GM12878 (cell line): ENCODE measurements at regions not wholly inside any gene's neighbourhood (a gene's known extent, or its start where the extent isn't known, plus 50 kb on each side); places are given as distances from the start of the nearest gene placed in this dataset.

ENCODE experiments used
- ATAC-seq: fragments of 200-7000 bp; cut with Tn5 transposase; 3 replicates; pipeline ENCODE4 v1.9.1; 2020; ENCODE audit warnings: mild to moderate bottlenecking, moderate library complexity
- BruUV-seq: library from RNA; stranded (reverse); fragments of 400-500 nt; replicated peaks from 2 replicates; lab custom pipeline; 2021; lab: Mats Ljungman, UMichigan
- CTCF ChIA-PET: fragments of 300-600 bp; sonication (Branson Sonifier 250); formaldehyde crosslinking; extraction: SDS; loops from one replicate; lab custom pipeline; 2021; ENCODE audit warnings: inconsistent platforms; lab: Yijun Ruan, JAX
- POLR2A ChIA-PET: fragments of 350-600 bp; formaldehyde crosslinking; extraction: SDS; loops from one replicate; lab custom pipeline; 2021; ENCODE audit warnings: inconsistent platforms; lab: Charles Lee
- RAD21 ChIA-PET: fragments of 300-600 bp; sonication (Branson Sonifier 250); formaldehyde crosslinking; loops from one replicate; lab custom pipeline; 2023; ENCODE audit warnings: antibody characterized with exemption; ENCODE audit not compliant: unreplicated experiment; lab: Charles Lee
- SMC1A ChIA-PET: fragments of 300-600 bp; sonication (Branson Sonifier 250); formaldehyde crosslinking; loops from one replicate; lab custom pipeline; 2023; ENCODE audit not compliant: unreplicated experiment, uncharacterized antibody; lab: Charles Lee
- DNase-seq: peaks from one replicate; pipeline ENCODE4 v3.0.0-alpha.2; 2011; ENCODE audit warnings: low read depth, low spot score
- FAIRE-seq: peaks from 3 replicates; lab custom pipeline; 2011; peaks lifted over from hg19 to GRCh38; lab: Jason Lieb, UNC
- H2AFZ ChIP-seq: 2 replicates; pipeline ENCODE4 v1.6.0; 2011; ENCODE audit warnings: low read depth, low read length, control low read depth; ENCODE audit not compliant: control insufficient read depth
- H3K27ac ChIP-seq: 2 replicates; pipeline ENCODE4 v1.5.1; 2011; ENCODE audit warnings: control low read depth; ENCODE audit not compliant: control insufficient read depth, insufficient read depth
- H3K27me3 ChIP-seq, 2 experiments: replicated peaks in 1 of 2; 2 replicates each; pipeline versions ENCODE4 v1.6.0 to v1.6.1; 2011; ENCODE audit warnings: low read length in 1 of 2; ENCODE audit not compliant: control insufficient read depth in 2 of 2, insufficient read depth in 2 of 2
- H3K36me3 ChIP-seq, 2 experiments: 2 replicates each; pipeline ENCODE4 v1.5.1; 2011; ENCODE audit warnings: low read length in 1 of 2; ENCODE audit not compliant: control insufficient read depth in 2 of 2, insufficient read depth in 2 of 2
- H3K4me1 ChIP-seq: 2 replicates; pipeline ENCODE4 v1.6.1; 2011; ENCODE audit warnings: mild to moderate bottlenecking, low read length, moderate library complexity, mixed read lengths; ENCODE audit not compliant: control insufficient read depth, insufficient read depth
- H3K4me2 ChIP-seq: 2 replicates; pipeline ENCODE4 v1.6.0; 2011; ENCODE audit warnings: control low read depth; ENCODE audit not compliant: control insufficient read depth, insufficient read depth
- H3K4me3 ChIP-seq: fragments of 200-600 bp; sonication (generic); 2 replicates; pipeline ENCODE4 v1.5.1; 2016
- H3K79me2 ChIP-seq: 2 replicates; pipeline ENCODE4 v1.6.0; 2011; ENCODE audit warnings: low read length; ENCODE audit not compliant: control insufficient read depth, insufficient read depth
- H3K9ac ChIP-seq: 2 replicates; pipeline ENCODE4 v1.8.0; 2011; ENCODE audit warnings: low read length, control low read depth, mixed read lengths; ENCODE audit not compliant: control insufficient read depth, insufficient read depth
- H3K9me3 ChIP-seq: replicated peaks from 3 replicates; pipeline ENCODE4 v1.5.1; 2011; ENCODE audit warnings: mild to moderate bottlenecking, low read length; ENCODE audit not compliant: control insufficient read depth, insufficient read depth
- H4K20me1 ChIP-seq: 2 replicates; pipeline ENCODE4 v1.6.0; 2011; ENCODE audit not compliant: control insufficient read depth, insufficient read depth
- FOXK2 ChIP-seq: fragments of 450-650 bp; IDR thresholded peaks from 2 replicates; pipeline ENCODE4 v1.6.1; 2017; ENCODE audit warnings: mild to moderate bottlenecking, moderate library complexity
- HDAC6 ChIP-seq: fragments of 200-600 bp; sonication (generic); IDR thresholded peaks from one replicate; pipeline ENCODE4 v1.8.0; 2017; ENCODE audit warnings: antibody characterized with exemption; ENCODE audit not compliant: unreplicated experiment
- IRF5 ChIP-seq: fragments of 450-650 bp; IDR thresholded peaks from 2 replicates; pipeline ENCODE4 v1.6.1; 2017; ENCODE audit warnings: borderline replicate concordance
- KAT2A ChIP-seq: conservative IDR thresholded peaks from 2 replicates; pipeline ENCODE4 v1.6.1; 2011; ENCODE audit warnings: low read depth, low read length; ENCODE audit not compliant: control insufficient read depth
- LARP7 ChIP-seq: fragments of 450-650 bp; IDR thresholded peaks from 2 replicates; pipeline ENCODE4 v1.6.1; 2017; ENCODE audit warnings: mild to moderate bottlenecking
- MTA3 ChIP-seq: IDR thresholded peaks from 2 replicates; pipeline ENCODE4 v1.6.1; 2012; ENCODE audit warnings: low read length, inconsistent platforms, borderline replicate concordance
- PAX5 ChIP-seq: IDR thresholded peaks from 2 replicates; pipeline ENCODE4 v1.6.1; 2011; ENCODE audit warnings: low read depth, low read length, borderline replicate concordance
- RAD21 ChIP-seq: IDR thresholded peaks from 2 replicates; pipeline ENCODE4 v1.6.1; 2011; ENCODE audit warnings: mild to moderate bottlenecking, low read depth, low read length, moderate library complexity; ENCODE audit not compliant: insufficient read depth
- RCOR1 ChIP-seq: conservative IDR thresholded peaks from 2 replicates; pipeline ENCODE4 v1.6.1; 2012; ENCODE audit warnings: low read depth, low read length, improper control_type of control experiment
- WRNIP1 ChIP-seq: IDR thresholded peaks from 2 replicates; pipeline ENCODE4 v1.6.1; 2011; ENCODE audit warnings: low read depth, low read length, improper control_type of control experiment, borderline replicate concordance
- WGBS: methylation state at CpG from one replicate; pipeline ENCODE4 v1.1.6; 2016; ENCODE audit warnings: low lambda C conversion rate; ENCODE audit not compliant: insufficient replicate concordance, insufficient coverage; ENCODE audit errors: missing lambda C conversion rate; 5-methylcytosine and 5-hydroxymethylcytosine counted together
- in situ Hi-C: fragments of 300-500 bp; cut with MboI; formaldehyde crosslinking; loops from 9 replicates; pipeline ENCODE4 v1.14.3; 2018; ENCODE audit warnings: mixed read lengths
- intact Hi-C: fragments of 100-400 bp; cut with micrococcal nuclease; formaldehyde crosslinking; loops from one replicate; pipeline ENCODE4 v1.14.2; 2022; ENCODE audit not compliant: unreplicated experiment

DNA sequence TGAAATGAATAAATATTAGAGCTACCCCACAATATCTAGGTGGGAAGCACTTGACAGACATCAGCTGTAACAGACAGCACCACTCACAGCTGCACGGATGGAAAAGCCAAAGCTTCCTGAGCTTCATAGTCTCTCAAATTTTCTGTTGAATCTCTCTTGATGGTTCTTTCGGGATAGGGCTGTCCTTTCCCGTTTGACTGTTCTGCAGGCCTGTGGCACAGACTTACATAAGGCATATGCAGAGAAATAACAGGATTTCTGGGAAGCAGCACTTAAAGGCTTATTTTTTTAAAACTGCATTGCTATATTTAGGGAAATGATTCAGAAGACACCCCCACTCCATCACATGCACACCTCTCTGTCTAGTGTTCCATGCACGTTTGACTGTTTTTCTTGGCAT lies 77.5 kb downstream of the ZNF648 start (continued):
- TF ChIP-seq PAX5 (no peak), LARP7 (no peak), RCOR1 (no peak), HDAC6 (no peak), WRNIP1 (no peak), RAD21 (no peak), MTA3 (no peak), IRF5 (no peak), KAT2A (no peak)
- TF ChIP-seq, all 136 proteins: peak for 0

- ChIA-PET RAD21 (no interaction called here), POLR2A (no interaction called here), SMC1A (interaction anchor here (0.9 kb wide), 1 partner anchor 8 kb away, joined by 3 read pairs; no protein-coding TSS in a partner anchor), CTCF (no interaction called here)
- H2AFZ ChIP-seq = no peak overlapping the region
- no peaks in the 10 kb centered on the region for H4K20me1 ChIP-seq
- WGBS = 53% methylated on average over 4 of the region's 4 CpGs
- H3K27me3 ChIP-seq = no peaks in the 10 kb centered on the region
- H3K4me2 ChIP-seq = no peak overlapping the region
- no peaks in the 10 kb centered on the region for H3K36me3 ChIP-seq
- in situ Hi-C loops = no loop called here
- no TSS peak for BruUV-seq
- DNase-seq (no peak), FAIRE-seq (no peak), ATAC-seq (no peak)
- H3K79me2 ChIP-seq = no peaks in the 10 kb centered on the region
- intact Hi-C loops = no loop called here
- no peak overlapping the region for H3K4me3 ChIP-seq
- H3K9me3 ChIP-seq = no peaks in the 10 kb centered on the region
- H3K27ac ChIP-seq = no peak overlapping the region
- H3K4me1 ChIP-seq = no peaks in the 10 kb centered on the region
- TF ChIP-seq FOXK2 = no peak
- no peak overlapping the region for H3K9ac ChIP-seq
Observed at GRCh38 chr1:181981821-181982220, 79.7 kb downstream of the ZNF648 start.
